ENCODE measurements at regions not wholly inside any gene's neighbourhood (a gene's known extent, or its start where the extent isn't known, plus 50 kb on each side); places are given as distances from the start of the nearest gene placed in this dataset.

DNA sequence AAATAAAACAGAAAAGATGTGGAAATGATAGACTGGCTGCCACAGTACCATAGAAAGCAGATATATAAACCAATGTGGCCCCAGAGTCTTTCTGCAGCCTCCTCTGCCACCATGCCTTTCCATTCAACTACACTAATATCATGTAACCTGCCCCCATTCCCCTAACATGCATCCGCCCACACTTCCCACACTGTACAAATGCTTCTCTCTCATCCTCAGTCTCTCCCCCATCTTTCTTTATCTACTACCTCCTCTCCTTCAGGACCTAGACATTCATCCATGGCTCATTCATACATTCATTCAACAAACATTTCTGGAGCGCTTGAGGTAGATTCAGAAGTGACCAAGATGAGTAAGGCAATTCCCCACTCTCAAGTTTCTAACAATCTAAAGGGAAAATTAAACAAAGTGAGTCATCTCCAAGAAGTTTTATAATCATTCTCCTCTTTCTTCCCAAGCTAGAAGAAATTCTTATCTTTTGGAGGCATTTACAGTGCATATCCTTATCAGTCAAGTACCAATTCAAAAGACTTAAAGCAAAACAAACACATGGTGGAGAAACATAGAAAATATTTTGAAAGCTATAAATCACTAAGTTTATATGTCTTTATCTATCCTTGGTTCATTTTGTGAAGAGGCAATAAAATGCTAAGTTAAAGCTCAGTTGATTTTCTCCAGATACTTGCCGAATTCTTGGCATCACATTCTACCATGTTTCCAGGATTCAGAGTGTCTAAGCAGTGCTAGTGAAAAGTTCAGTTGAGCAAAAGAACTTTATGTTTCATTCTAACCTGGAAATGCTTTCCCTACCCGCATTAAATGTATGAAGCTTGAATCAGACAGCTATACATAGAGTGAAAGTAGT, 70.5 kb upstream of the FRMD6 start (continued):
- TF ChIP-seq, protein P1, sequence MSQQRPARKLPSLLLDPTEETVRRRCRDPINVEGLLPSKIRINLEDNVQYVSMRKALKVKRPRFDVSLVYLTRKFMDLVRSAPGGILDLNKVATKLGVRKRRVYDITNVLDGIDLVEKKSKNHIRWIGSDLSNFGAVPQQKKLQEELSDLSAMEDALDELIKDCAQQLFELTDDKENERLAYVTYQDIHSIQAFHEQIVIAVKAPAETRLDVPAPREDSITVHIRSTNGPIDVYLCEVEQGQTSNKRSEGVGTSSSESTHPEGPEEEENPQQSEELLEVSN (IDR thresholded peaks at IDR 0.05) = no peak
- TF ChIP-seq NANOG (IDR thresholded peaks at IDR 0.05; ENCODE audit: insufficient read depth, low read depth, low read length, poor library complexity, severe bottlenecking) = no peak
- no peak for TF ChIP-seq MAFK (IDR thresholded peaks at IDR 0.05; ENCODE audit: low read depth, low read length)
- no peak for TF ChIP-seq KDM4A (IDR thresholded peaks at IDR 0.05; ENCODE audit: low read depth, low read length, severe bottlenecking)
- no peak for TF ChIP-seq FOSL1 (IDR thresholded peaks at IDR 0.05; ENCODE audit: insufficient read depth, low read depth, low read length)
- no peak for TF ChIP-seq BRCA1 (IDR thresholded peaks at IDR 0.05; ENCODE audit: low read depth, low read length)
- no peak for TF ChIP-seq SIRT6 (IDR thresholded peaks at IDR 0.05; ENCODE audit: low read length)
- TF ChIP-seq CBX8 (IDR thresholded peaks at IDR 0.05; ENCODE audit: borderline replicate concordance, low read depth, low read length) = no peak
- no peak for TF ChIP-seq EP300 (IDR thresholded peaks at IDR 0.05; ENCODE audit: borderline replicate concordance in 1 of 2, low read depth in 2 of 2, low read length in 2 of 2)

Measured in H1 (cell line).